GM10847 (cell line): ENCODE measurements at regions not wholly inside any gene's neighbourhood (a gene's known extent, or its start where the extent isn't known, plus 50 kb on each side); places are given as distances from the start of the nearest gene placed in this dataset.

Source experiments
- POLR2A ChIP-seq: IDR thresholded peaks from 2 replicates; pipeline ENCODE4 v1.6.1; 2011; ENCODE audit not compliant: insufficient read length; ENCODE audit errors: extremely low read depth

DNA sequence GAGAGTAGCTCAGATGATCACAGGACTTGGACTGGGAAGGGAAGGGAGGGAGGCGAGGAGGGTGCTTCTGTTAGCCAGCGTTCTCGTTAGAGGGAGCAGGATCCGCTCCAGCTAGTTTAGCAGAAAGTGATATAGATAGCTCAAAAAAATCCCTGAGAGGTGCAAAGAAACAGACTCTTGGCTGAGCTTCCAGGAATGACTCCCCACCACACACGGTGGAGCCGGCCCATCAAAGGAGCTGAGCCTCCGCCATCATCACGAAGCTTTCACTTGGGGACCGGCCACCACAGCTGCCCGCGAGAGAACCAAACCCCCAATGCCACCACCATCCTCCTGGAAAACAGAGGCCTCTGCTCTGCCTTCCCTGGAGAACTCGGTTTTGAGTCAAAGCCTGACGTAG, 124.6 kb upstream of the BCL2L14 start:
- no peak for TF ChIP-seq POLR2A

DNA sequence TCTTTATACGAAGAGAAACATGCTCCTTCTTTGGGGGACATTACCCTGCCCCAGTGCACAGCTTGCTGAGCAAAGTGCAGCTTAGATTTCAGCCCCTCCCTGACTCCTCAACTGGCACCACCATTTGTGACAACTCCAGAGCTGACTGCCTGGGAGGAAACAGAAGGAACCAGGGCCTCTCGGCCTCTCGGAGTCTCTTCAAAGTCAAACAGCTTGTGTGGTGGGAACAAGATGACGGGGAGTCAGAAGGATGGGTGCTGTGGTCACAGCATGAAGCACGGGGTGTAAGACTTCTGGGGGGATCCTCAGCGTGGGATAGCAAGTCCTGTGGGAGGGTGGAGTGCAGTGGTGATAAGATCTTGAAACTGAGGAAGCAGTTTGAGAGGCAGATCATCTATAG, 123.5 kb upstream of the BCL2L14 start:
- TF ChIP-seq POLR2A = no peak

DNA sequence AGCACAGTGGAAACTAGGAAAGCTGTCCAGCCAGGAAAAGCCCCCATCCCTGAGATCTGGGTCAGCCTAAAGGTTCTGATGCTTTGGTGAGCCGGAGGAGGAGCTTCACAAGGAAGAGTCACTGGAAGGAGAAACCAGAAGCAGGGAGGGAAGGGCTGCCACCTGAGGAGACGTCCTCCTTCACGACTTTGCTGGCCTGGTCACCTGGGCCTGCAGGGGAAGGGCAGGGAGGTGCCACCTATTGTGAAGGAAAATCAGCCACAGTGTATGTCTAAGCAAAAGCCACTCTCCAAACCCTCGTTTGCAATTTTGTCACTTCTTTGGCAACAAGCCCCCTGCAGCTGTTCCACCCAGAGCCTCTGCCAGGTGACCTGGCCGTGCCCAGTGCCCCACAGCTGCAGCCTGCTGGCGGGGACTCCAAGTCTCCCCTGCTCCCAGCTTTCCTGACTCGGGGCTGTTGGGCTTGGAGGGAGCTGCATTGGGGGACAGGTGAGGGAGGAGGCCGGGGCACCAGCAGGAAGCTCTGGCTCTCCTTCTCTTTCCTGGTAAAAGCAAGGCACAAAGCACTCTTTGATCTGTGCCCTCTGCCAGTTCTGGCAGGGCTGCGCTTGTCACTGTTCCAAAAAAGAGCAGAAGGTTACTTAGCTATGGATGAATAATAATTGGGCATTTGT, 120.9 kb upstream of the BCL2L14 start:
- TF ChIP-seq POLR2A = no peak

DNA sequence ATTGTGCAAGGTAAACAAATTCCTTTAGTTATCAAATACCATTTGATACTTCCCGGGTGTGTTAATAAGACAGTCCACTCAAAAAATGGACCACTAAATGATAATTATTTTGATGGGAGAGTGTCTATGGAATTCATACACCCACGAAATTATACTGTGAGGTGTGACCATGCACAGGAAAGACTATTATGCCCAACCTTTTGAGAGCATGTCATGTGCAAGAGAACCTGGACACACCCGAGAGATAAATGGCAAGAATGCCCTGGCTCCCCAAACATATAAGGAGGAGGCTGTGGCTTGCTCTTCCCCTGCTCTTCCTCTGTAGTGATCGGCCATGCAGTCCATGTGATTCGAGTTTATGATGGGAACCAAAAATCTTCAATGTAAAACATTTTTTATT, 119.5 kb upstream of the BCL2L14 start:
- TF ChIP-seq POLR2A = no peak

DNA sequence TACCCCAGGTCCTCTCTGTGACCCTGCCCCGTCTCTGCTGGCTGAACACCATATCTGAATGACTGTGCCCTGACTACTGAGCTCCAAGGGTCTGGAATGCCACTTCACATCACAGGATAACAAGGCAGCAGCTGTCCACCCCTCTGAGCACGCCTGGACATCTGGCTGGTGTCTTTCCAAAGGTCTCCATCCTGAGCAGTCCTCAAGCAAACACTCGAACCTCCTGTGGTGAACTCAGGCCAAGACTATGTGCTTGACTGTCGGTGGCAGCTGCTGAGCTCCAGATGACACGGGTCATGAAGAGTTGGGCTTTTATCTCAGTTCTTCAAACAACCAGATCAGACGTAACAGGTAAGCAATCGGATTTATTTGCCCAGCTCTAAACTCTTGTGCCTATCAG, 117.2 kb upstream of the BCL2L14 start:
- TF ChIP-seq POLR2A = no peak

DNA sequence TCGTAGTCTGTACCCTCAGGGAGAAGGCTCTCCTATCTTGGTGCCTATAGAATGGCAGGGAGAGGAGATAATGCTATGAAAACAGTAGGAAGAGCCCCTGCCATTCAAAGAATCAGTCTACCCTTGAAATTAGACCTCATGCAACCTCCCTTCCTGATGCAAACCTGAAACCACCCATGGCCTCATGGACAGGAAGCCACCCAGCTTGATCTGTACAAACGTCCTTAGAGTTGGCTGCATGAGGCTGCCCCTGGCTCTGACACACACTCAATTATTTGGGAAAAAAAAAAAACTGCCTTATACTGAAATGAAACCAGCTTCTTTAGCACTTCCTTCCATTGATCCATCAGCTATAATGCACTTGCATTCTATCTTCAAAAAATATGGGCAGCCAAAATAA, 116.6 kb upstream of the BCL2L14 start:
- TF ChIP-seq POLR2A = no peak

DNA sequence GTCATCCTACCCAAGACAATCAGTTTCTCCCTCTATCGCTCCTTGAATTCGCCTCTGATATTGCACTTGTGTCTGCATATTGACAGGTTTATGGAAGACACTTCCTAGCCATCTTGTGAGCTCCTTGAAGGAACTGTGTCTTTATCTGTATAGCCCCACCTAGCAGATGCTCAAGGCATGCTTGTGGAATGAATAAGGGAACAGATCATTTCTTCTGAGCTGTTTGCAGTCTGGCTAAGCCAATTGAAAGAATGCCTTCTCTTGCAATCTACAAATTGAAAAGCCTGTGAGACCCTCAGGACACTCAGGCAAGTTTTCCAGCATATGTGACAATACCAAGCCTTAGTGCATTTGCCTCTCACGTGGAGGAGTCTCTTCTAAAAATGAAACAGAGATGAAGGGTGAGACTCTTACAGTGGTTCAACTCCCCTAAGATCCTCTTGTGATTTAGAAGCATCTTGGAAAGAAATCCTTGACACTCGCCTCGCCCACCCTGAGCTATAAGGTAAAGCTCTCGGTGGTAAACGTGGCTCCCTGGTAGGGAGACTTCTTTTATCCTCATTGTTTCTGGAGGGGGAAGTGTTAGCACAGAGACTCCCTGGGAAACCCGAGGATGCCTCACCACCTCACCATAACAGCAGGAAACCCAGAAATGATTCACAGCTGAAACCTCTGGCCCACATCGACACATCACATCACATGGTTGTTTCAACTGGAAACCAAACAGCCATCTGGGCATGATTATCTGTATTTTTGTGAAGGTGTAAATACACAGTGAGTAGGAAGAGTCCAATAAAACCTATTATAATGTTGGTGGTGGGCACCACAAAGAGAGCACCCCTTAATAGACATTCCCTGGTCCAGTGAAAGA, 112.3 kb upstream of the BCL2L14 start:
- TF ChIP-seq POLR2A = no peak

DNA sequence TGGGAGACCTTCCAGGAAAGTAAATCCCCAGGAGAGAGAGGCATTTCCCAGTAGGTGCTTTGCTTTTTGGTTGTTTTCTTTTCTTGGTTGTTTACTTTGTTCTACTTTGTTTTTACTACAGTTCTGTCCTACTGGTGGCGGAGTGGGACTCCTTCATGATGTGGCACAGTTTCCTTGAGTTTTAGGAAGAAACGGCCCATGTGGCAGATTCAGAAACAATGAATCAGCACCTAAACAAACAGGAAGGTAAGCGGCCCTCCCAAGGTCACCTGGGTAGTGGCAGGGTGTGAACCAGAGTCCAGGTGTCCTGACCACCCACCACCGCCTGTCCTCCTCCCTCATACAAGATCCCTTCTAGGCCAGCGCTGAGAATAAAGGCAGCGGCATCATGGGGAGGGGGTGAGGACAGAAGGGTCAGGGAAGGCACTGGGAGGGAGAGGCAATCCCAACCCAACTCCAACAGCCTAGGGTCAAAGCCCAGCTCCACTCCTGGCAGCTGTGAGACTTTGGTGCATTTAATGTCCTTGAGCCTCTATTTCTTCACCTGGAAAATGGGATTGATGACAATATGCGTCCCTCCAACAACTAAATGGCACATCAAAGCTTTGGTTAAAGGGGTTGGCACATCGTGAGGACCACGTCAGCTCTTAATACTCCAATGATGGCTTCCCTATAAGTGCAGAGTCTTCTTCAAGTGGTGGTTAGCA, 111.5 kb upstream of the BCL2L14 start:
- no peak for TF ChIP-seq POLR2A

DNA sequence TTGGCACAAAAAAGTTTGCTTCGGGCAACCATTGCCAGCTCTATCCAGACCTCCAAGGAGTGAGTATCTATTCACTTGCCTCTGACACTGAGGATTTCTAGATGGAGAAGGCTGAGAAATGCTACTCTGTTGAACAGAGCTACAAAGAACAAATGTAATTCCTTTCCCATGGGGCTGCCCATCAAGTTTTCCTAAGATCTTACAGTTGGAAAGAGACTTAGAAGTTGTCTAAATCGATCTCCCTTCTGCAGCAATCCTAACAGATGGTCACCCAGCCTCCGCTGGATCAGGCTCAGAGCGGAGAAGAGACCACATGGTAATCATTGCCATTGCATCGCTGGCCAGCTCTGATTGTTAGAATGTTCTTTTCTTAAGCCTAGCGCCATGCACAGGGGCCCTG, 110.1 kb upstream of the BCL2L14 start:
- no peak for TF ChIP-seq POLR2A

DNA sequence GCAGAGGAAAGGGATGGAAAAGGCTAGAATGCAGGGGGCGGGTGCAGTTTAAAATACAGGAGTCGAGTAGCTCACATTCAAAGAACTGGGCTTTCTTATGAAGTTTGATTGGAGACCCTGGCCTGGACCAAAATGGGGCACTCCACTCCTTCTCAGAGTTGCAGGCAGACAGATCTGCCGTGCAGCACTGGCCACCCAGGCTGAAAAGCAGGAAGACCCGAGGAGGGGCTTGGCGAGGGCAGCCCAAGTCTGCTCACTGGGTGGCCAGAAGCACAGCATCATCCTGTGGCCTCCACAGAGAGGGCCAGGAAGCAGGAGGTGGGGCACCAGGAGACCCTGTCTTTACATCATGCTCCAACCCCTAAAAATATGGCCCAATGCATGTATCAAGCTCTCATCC, 109.1 kb upstream of the BCL2L14 start:
- no peak for TF ChIP-seq POLR2A

DNA sequence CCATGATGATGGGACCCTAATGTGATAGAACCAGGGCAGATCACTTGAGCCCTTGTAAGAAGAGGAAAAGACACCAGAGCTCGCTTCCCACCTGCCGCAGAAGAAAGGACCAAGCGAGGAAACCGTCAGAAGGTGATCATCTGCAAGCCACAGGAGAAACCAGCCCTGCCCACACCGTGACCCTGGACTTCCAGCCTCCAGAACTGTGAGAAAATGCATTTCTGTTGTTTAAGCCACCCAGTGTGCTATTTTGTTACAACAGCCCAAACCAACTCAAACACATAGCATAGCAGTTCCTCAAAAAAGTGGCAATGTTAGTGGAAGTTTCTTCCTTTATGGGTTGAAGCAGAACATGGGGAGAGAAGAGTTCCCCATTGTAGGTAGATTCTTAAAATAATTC, 107.9 kb upstream of the BCL2L14 start:
- no peak for TF ChIP-seq POLR2A

DNA sequence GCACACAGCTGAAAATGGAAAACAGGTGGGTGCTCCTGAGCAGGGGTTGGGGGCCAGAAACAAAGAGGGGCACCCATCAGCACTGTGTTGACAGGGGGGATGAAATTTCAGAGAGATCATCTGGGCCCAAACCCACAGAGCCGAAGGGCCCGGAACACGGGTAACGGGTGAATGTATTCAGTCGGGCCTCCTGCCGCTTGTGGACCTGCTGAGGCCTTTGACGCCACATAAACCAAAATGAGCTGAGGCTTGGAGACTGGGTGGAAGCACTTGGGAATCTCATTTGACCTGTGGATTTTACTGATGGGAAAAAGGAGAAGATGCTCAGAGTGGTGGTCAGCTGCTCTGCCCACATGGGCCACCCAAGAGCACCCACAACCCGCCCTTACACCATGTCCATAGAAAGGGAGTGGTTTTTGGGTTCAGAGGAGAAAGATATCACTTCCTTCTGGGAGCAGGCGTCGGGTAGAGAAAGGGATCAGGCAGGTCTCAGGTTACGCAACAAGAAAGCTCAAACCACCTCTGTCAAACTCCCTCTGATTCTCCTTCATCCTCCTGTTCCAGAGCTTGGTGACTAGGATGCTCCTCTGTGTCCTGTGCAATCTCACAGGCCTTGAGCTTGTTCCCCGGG, 106.8 kb upstream of the BCL2L14 start:
- TF ChIP-seq POLR2A = no peak

DNA sequence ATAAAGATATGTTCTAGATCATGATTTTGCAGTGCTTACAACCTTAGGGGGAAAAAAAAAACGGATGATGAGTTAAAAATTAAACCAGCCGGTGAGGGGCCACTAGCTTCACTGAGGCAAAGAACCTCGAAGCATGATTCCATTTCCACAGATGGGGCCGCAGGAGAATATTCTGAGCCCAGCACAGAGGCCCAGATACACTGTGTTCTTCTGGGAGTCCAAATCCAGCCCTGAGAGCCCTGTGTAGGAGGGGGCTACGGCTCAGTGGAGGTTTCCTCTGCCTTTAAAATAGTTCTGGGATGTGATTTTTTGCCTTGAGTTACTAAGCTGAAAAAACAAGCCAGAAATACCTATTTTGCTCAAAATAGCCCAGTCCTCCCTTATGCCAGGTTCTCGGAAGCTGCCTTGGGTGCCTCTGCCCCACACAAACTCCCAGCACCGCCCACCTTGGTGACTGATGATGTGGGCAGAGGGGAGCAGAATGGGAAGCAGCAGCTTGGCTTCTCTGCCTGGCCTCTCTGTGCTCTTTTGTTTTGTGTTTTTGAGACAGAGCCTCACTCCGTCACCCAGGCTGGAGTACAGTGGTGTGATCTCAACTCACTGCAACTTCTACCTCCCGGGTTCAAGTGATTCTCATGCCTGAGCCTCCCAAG, 105.4 kb upstream of the BCL2L14 start:
- TF ChIP-seq POLR2A = no peak

DNA sequence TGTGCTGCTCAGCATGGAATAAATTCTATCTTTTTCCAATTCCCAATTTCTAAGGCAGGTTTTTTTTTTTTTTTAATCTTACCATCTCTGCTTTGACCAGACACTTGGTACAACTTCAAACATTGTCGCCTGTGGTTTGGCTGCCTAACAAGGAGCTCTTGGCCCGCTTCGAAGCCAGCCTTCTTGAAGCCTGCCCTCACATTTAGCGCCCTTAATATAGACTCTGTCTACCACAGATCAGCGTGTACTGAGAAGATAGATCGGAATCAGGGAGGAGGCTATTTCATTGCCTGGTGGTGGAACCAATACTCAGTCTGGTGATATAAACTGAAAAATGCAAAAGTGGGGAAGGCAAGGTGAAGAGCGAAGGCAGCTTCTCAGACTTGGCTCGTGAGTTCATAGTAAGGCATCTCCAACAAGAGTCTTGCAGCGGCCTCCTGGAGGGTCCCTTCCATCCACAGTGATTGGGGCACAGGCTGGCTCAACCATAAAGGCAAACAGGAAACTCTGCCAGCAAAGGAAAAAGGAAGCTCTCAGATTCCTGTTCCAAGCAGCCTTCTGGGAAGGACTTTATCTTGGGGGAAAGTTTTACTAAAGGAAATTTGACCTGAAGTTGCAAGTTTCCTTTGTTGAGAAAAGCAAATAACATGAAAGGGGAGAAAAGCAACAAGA, 103.2 kb upstream of the BCL2L14 start:
- TF ChIP-seq POLR2A = no peak

DNA sequence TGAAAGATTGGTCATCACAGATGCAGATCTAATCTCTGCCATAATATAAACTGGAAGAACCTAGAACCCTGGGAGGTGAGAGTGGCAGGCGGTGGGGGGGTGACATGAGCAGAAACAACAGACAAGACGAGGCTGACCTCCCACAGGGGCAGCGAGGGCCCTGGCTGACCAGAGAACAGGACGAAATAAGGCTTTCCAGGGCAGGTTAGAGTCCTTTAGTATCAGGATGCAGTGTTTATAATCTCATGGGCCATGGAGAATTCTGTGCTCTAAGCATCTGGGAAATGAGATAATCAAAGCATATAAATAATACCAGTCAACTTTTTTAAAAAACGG, 102.7 kb upstream of the BCL2L14 start:
- no peak for TF ChIP-seq POLR2A
